Cardiac muscle cell (in vitro differentiated cells and primary cell): ENCODE measurements at regions not wholly inside any gene's neighbourhood (a gene's known extent, or its start where the extent isn't known, plus 50 kb on each side); places are given as distances from the start of the nearest gene placed in this dataset.

Experiments
- DNase-seq, 2 donors: peaks; one replicate each; pipeline versions ENCODE4 v3.0.0 to v3.0.0-alpha.2; 2010 to 2017; ENCODE audit warnings: low read depth in 1 of 2, low spot score in 1 of 2
- H3K27ac ChIP-seq: fragments of 200-600 bp; sonication (generic); 2 replicates; pipeline ENCODE4 v1.5.1; 2016
- H3K27me3 ChIP-seq: fragments of 200-600 bp; sonication (generic); 2 replicates; pipeline ENCODE4 v1.6.0; 2016; ENCODE audit warnings: control low read depth
- H3K36me3 ChIP-seq: fragments of 200-600 bp; sonication (generic); 2 replicates; pipeline ENCODE4 v1.5.1; 2016; ENCODE audit warnings: control low read depth
- H3K4me1 ChIP-seq: fragments of 200-600 bp; sonication (generic); 2 replicates; pipeline ENCODE4 v1.8.1; 2017; ENCODE audit warnings: low read depth, mild to moderate bottlenecking, mixed run types
- H3K4me3 ChIP-seq: fragments of 200-600 bp; sonication (generic); 2 replicates; pipeline ENCODE4 v1.5.1; 2016; ENCODE audit warnings: mild to moderate bottlenecking
- H3K9me3 ChIP-seq: fragments of 200-600 bp; sonication (generic); 2 replicates; pipeline ENCODE4 v1.5.1; 2017; ENCODE audit warnings: low read depth, mild to moderate bottlenecking, control low read depth
- TF ChIP-seq, protein P1 (sequence below): IDR thresholded peaks from 2 replicates; pipeline ENCODE4 v1.5.1; 2012; ENCODE audit warnings: low read depth, mild to moderate bottlenecking, low read length

DNA sequence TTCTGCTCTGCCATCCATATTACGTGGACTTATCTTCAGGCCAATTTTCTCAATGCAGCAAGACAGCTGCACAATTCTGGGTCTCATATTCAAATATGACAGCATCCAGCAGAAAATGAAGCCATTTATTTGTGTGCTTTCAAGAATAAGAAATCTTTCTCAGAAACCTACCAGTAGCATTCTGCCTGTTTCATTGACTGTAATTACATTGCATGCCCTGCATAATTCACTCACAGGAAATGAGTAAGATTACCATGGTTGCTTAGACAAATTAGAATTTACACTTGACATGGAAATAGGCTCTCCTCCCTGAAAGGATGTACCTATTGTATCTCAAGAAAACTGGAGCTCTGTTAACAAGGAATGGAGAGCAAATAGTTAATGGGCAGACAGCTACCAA lies 346.6 kb upstream of the DCBLD2 start:
- no peak overlapping the region for H3K4me3 ChIP-seq
- H3K27ac ChIP-seq: no peak overlapping the region
- TF ChIP-seq, protein P1, sequence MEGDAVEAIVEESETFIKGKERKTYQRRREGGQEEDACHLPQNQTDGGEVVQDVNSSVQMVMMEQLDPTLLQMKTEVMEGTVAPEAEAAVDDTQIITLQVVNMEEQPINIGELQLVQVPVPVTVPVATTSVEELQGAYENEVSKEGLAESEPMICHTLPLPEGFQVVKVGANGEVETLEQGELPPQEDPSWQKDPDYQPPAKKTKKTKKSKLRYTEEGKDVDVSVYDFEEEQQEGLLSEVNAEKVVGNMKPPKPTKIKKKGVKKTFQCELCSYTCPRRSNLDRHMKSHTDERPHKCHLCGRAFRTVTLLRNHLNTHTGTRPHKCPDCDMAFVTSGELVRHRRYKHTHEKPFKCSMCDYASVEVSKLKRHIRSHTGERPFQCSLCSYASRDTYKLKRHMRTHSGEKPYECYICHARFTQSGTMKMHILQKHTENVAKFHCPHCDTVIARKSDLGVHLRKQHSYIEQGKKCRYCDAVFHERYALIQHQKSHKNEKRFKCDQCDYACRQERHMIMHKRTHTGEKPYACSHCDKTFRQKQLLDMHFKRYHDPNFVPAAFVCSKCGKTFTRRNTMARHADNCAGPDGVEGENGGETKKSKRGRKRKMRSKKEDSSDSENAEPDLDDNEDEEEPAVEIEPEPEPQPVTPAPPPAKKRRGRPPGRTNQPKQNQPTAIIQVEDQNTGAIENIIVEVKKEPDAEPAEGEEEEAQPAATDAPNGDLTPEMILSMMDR: no peak
- no peaks in the 10 kb centered on the region for H3K27me3 ChIP-seq
- H3K4me1 ChIP-seq: peaks cover 6% of the 10 kb centered on the region
- no peaks in the 10 kb centered on the region for H3K9me3 ChIP-seq
- no peaks in the 10 kb centered on the region for H3K36me3 ChIP-seq
- DNase-seq: peak in 1 of 2 donors; percentile 26

DNA sequence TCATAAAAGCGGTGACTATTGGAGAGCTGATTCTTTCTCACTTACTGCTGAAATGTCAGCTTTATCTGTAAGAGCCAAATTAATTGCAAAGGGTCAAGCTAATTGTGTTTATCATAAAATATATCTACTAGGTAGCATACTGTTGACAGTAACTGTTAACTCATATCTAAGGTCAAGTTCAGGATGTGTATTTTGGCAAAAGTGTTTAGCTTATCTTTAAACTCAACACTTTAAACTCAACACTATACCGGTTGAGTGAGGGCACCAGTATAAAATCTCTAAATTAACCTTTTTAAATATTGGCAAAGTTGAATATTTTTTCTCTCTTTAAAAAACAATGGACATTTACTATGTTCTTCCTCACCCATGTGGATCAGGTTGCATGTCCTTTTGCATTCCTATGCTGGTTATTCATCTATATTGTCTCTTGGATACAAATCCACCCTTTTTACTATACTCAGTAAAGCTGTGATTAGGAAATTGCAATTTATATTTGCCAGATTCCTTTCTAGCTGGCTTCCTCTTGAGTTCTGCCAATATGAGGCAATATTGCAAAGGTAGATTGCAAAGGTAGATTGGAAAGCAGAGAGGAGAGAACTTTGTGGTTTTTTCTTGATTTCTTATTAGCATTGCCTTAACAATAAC lies 344.6 kb upstream of the DCBLD2 start:
- Histone ChIP-seq H3K9me3 (no peaks in the 10 kb centered on the region), H3K4me1 (peaks cover 5% of the 10 kb centered on the region), H3K27ac (no peak overlapping the region), H3K36me3 (no peaks in the 10 kb centered on the region), H3K27me3 (no peaks in the 10 kb centered on the region), H3K4me3 (no peak overlapping the region)
- TF ChIP-seq, protein P1: no peak
- peak in 1 of 2 donors; percentile 34 for DNase-seq

DNA sequence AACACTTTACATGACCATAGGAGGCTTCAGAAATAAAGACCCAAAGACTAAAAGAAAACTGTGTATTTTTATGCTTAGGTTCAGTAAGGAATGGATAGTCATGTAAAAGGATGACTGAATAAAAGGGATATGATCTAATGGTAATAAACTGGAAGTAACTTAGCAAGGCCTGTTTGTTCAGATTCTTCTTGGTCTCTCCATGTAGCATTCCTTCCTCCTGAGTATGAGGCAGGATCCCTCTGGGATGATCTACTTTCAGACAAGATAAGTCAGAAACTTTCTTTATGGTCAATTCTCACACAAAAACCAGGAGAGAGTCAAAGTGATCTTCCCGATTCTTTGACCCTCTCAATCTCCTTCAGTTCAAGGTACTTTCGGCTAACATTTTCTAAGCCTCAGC lies 340.8 kb upstream of the DCBLD2 start:
- H3K9me3 ChIP-seq: no peaks in the 10 kb centered on the region
- no peak for DNase-seq
- no peaks in the 10 kb centered on the region for H3K27me3 ChIP-seq
- H3K36me3 ChIP-seq: no peaks in the 10 kb centered on the region
- TF ChIP-seq, protein P1: no peak
- no peaks in the 10 kb centered on the region for H3K4me1 ChIP-seq
- no peak overlapping the region for H3K4me3 ChIP-seq
- no peak overlapping the region for H3K27ac ChIP-seq

DNA sequence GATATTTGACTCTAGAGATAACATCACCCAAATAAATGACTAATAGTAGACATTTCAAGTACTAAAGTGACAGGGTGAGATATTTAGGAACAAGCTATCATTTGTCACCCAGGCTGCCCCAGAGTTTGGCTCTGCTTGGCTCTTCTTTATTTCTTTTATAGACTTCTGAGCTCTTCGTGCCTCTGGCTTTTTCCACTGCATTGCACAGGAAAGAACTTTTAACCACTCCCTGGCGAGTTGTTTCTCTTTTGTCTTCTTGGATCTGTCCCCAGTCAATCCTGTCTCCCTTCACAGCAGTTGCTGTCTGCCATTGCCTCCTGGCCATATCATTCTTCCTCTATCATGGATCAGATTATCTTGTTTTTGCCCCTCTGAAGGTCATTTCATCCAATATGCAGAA lies 339.2 kb upstream of the DCBLD2 start:
- Histone ChIP-seq H3K27me3 (no peaks in the 10 kb centered on the region), H3K9me3 (no peaks in the 10 kb centered on the region), H3K4me3 (no peak overlapping the region), H3K27ac (no peak overlapping the region), H3K36me3 (no peaks in the 10 kb centered on the region), H3K4me1 (no peaks in the 10 kb centered on the region)
- DNase-seq: no peak
- TF ChIP-seq, protein P1: no peak

DNA sequence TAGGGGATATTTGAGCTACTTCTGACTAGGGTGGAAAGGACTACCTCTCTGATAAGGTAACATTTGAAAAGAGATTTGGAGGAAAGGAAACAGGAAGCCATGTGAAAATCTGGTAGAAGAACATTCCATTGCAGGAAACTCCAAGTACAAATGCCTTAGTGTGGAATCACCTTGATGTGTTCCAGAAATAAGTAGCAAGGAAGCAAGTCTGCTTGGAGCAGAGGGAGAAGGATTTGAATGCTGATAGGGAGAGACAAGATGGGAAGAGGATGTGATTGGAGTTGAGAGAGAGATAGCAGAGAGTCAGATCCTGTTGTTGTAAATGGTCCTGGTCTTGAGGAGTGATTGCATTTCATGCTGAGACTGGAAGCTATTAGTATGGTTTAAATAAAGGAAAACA lies 335.1 kb upstream of the DCBLD2 start:
- Histone ChIP-seq H3K4me3 (no peak overlapping the region), H3K4me1 (no peaks in the 10 kb centered on the region), H3K36me3 (no peaks in the 10 kb centered on the region), H3K27ac (no peak overlapping the region), H3K9me3 (no peaks in the 10 kb centered on the region), H3K27me3 (no peaks in the 10 kb centered on the region)
- no peak for DNase-seq
- TF ChIP-seq, protein P1: no peak
